Prostate gland (tissue), 2 donors: ENCODE measurements at regions not wholly inside any gene's neighbourhood (a gene's known extent, or its start where the extent isn't known, plus 50 kb on each side); places are given as distances from the start of the nearest gene placed in this dataset.
"Not testable (repeated sequence)": the region's sequence is repeated elsewhere in the genome, so short reads cannot be mapped to it uniquely, and the experiment has no call there.

Source experiments
- DNase-seq: peaks from one replicate; pipeline ENCODE4 v3.0.0-alpha.2; 2019; ENCODE audit warnings: low spot score
- H3K27ac ChIP-seq, 2 donors: fragments of 200-600 bp; sonication (generic); 2 replicates each; pipeline ENCODE4 v1.5.1; 2017 to 2019
- H3K27me3 ChIP-seq: fragments of 200-600 bp; sonication (generic); replicated peaks from 2 replicates; pipeline ENCODE4 v1.5.1; 2019; ENCODE audit not compliant: insufficient read depth
- H3K36me3 ChIP-seq, 2 donors: fragments of 200-600 bp; sonication (generic); 1 replicate in 1 of 2; 2 replicates in 1 of 2; pipeline versions ENCODE4 v1.5.1 to v1.8.1; 2017 to 2019
- H3K4me1 ChIP-seq: fragments of 200-600 bp; sonication (generic); replicated peaks from 2 replicates; pipeline ENCODE4 v1.5.1; 2019
- H3K4me3 ChIP-seq, 2 donors: fragments of 200-600 bp; sonication (generic); 2 replicates each; pipeline ENCODE4 v1.5.1; 2017 to 2019
- H3K9me3 ChIP-seq: fragments of 200-600 bp; sonication (generic); 2 replicates; pipeline ENCODE4 v1.5.1; 2017
- POLR2A ChIP-seq: fragments of 450-650 bp; IDR thresholded peaks from one replicate; pipeline ENCODE4 v1.6.1; 2016; ENCODE audit warnings: antibody characterized with exemption, mild to moderate bottlenecking
- POLR2AphosphoS5 ChIP-seq: sonication (generic); formaldehyde crosslinking; IDR thresholded peaks from one replicate; pipeline ENCODE4 v1.6.1; 2017; ENCODE audit warnings: antibody characterized with exemption
- WGBS: methylation state at CpG from one replicate; pipeline ENCODE4 v1.1.5; 2018; 5-methylcytosine and 5-hydroxymethylcytosine counted together
- intact Hi-C: fragments of 100-400 bp; cut with DNase I; formaldehyde crosslinking; loops from one replicate; pipeline ENCODE4 v1.14.2; 2022
- TF ChIP-seq, protein P1 (sequence below), 4 experiments: fragments of 200-600 bp in 2 of 4; fragments of 450-650 bp in 2 of 4; sonication (generic) in 2 of 4; IDR thresholded peaks; 1 replicate in 3 of 4; 2 replicates in 1 of 4; pipeline ENCODE4 v1.5.1; 2016 to 2019; ENCODE audit warnings: antibody characterized with exemption in 4 of 4, mild to moderate bottlenecking in 2 of 4, moderate library complexity in 2 of 4

DNA sequence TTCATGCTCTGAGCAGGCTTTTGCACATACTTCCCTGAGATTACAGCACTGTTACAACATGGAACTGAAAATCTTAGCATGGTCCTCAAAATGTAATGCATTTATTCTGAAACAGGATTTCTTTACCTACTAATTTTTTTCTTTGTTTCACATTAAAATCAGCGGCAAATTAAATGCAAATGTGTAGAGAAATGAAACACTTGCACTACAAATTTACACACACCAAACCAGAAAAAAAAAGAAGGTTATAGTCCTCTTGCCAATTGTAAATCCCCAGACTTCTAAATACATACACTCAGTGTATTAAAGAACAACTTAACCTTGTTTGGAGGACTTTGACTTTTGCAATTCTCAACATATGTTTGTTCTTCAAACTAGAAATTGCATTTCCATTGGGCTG is 210.9 kb upstream of the TBX18 start:
- Histone ChIP-seq H3K36me3 (no peaks in the 10 kb centered on the region), H3K4me3 (no peak overlapping the region), H3K27ac (no peak overlapping the region), H3K27me3 (no peaks in the 10 kb centered on the region), H3K9me3 (no peaks in the 10 kb centered on the region), H3K4me1 (no peaks in the 10 kb centered on the region)
- TF ChIP-seq POLR2A: no peak
- TF ChIP-seq, protein P1, sequence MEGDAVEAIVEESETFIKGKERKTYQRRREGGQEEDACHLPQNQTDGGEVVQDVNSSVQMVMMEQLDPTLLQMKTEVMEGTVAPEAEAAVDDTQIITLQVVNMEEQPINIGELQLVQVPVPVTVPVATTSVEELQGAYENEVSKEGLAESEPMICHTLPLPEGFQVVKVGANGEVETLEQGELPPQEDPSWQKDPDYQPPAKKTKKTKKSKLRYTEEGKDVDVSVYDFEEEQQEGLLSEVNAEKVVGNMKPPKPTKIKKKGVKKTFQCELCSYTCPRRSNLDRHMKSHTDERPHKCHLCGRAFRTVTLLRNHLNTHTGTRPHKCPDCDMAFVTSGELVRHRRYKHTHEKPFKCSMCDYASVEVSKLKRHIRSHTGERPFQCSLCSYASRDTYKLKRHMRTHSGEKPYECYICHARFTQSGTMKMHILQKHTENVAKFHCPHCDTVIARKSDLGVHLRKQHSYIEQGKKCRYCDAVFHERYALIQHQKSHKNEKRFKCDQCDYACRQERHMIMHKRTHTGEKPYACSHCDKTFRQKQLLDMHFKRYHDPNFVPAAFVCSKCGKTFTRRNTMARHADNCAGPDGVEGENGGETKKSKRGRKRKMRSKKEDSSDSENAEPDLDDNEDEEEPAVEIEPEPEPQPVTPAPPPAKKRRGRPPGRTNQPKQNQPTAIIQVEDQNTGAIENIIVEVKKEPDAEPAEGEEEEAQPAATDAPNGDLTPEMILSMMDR (IDR thresholded peaks at IDR 0.05): no peak
- TF ChIP-seq POLR2AphosphoS5: no peak
- 94% methylated on average over 1 of the region's 1 CpG for WGBS
- intact Hi-C loops: no loop called here
- DNase-seq: no peak

DNA sequence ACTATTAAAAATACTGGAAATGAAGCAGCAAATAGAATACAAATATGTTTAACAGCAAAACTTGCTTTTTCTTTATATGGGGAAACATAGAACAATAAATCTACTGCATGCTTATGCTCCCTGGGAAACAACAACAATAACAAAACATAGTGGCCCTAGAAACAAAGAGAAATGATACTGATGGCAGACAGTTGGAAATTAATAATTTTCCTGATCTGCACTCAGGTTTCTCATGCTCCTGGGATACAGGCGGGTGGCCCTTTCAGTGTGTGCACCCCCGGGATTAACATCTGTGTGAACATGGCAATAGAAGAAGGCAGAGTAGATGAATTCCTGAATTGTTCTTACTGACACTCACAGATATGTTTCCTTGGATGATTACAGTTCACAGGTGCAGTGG is 209.2 kb upstream of the TBX18 start:
- TF ChIP-seq, protein P1 (IDR thresholded peaks at IDR 0.05): no peak
- TF ChIP-seq POLR2A: no peak
- TF ChIP-seq POLR2AphosphoS5: no peak
- no peaks in the 10 kb centered on the region for H3K36me3 ChIP-seq
- intact Hi-C loops: no loop called here
- no peak for DNase-seq
- no peaks in the 10 kb centered on the region for H3K9me3 ChIP-seq
- WGBS: 100% methylated on average over 2 of the region's 2 CpGs
- H3K4me3 ChIP-seq: no peak overlapping the region
- no peak overlapping the region for H3K27ac ChIP-seq
- no peaks in the 10 kb centered on the region for H3K27me3 ChIP-seq
- H3K4me1 ChIP-seq: no peaks in the 10 kb centered on the region

- no peak for DNase-seq
- no peak overlapping the region for H3K27ac ChIP-seq
- no peaks in the 10 kb centered on the region for H3K4me1 ChIP-seq
- intact Hi-C loops: no loop called here
- TF ChIP-seq POLR2A (no peak), POLR2AphosphoS5 (no peak)
- TF ChIP-seq, protein P1 (IDR thresholded peaks at IDR 0.05): no peak
- WGBS: 94% methylated on average over 11 of the region's 11 CpGs
- H3K27me3 ChIP-seq: no peaks in the 10 kb centered on the region
- H3K36me3 ChIP-seq: no peaks in the 10 kb centered on the region
- no peaks in the 10 kb centered on the region for H3K9me3 ChIP-seq
- no peak overlapping the region for H3K4me3 ChIP-seq
These were observed 203.6 kb upstream of the TBX18 start for GRCh38 chr6:84967965-84968364.

- TF ChIP-seq, protein P1 (IDR thresholded peaks at IDR 0.05): no peak
- TF ChIP-seq POLR2A (no peak), POLR2AphosphoS5 (no peak)
- Histone ChIP-seq H3K36me3 (no peaks in the 10 kb centered on the region), H3K27me3 (no peaks in the 10 kb centered on the region), H3K4me1 (no peaks in the 10 kb centered on the region), H3K4me3 (no peak overlapping the region), H3K9me3 (no peaks in the 10 kb centered on the region), H3K27ac (no peak overlapping the region)
- no peak for DNase-seq
- intact Hi-C loops: no loop called here
- WGBS: 63% methylated on average over 7 of the region's 7 CpGs
These were observed 203.0 kb upstream of the TBX18 start for GRCh38 chr6:84967389-84967788.

GRCh38 chr6:84953111-84953755 is 188.8 kb upstream of the TBX18 start:
- H3K4me3 ChIP-seq: no peak overlapping the region
- TF ChIP-seq POLR2AphosphoS5 (no peak), POLR2A (no peak)
- TF ChIP-seq, protein P1 (IDR thresholded peaks at IDR 0.05): no peak
- H3K9me3 ChIP-seq: no peaks in the 10 kb centered on the region
- DNase-seq: no peak
- H3K27me3 ChIP-seq: no peaks in the 10 kb centered on the region
- no peak overlapping the region for H3K27ac ChIP-seq
- WGBS: 49% methylated on average over 2 of the region's 2 CpGs
- intact Hi-C loops: no loop called here
- no peaks in the 10 kb centered on the region for H3K4me1 ChIP-seq
- no peaks in the 10 kb centered on the region for H3K36me3 ChIP-seq

GRCh38 chr6:84944926-84945325 is 180.5 kb upstream of the TBX18 start:
- WGBS: 76% methylated on average over 7 of the region's 7 CpGs
- DNase-seq, H3K4me1 ChIP-seq, H3K36me3 ChIP-seq, H3K4me3 ChIP-seq, H3K9me3 ChIP-seq, H3K27ac ChIP-seq, intact Hi-C loops, H3K27me3 ChIP-seq: not testable (repeated sequence)
